HG02981 (cell line): ENCODE measurements at regions not wholly inside any gene's neighbourhood (a gene's known extent, or its start where the extent isn't known, plus 50 kb on each side); places are given as distances from the start of the nearest gene placed in this dataset.
"Not testable (repeated sequence)": the region's sequence is repeated elsewhere in the genome, so short reads cannot be mapped to it uniquely, and the experiment has no call there.

Experiments used
- ATAC-seq: cut with Tn5 transposase; IDR thresholded peaks from one replicate; pipeline ENCODE4 v1.9.1; 2021; ENCODE audit warnings: mild to moderate bottlenecking, moderate library complexity; ENCODE audit not compliant: unreplicated experiment

- not testable (repeated sequence) for ATAC-seq
These were observed 116.5 kb upstream of the PLGLB2 start for GRCh38 chr2:87631402-87631801.

GRCh38 chr2:87633287-87633963 lies 114.5 kb upstream of the PLGLB2 start:
- not testable (repeated sequence) for ATAC-seq

GRCh38 chr2:87634106-87634505 lies 113.8 kb upstream of the PLGLB2 start:
- not testable (repeated sequence) for ATAC-seq

- ATAC-seq = not testable (repeated sequence)
These were observed 112.8 kb upstream of the PLGLB2 start for GRCh38 chr2:87634971-87635650.

GRCh38 chr2:87636246-87636645 lies 111.6 kb upstream of the PLGLB2 start:
- ATAC-seq = not testable (repeated sequence)

GRCh38 chr2:87636735-87637134 lies 111.2 kb upstream of the PLGLB2 start:
- not testable (repeated sequence) for ATAC-seq

GRCh38 chr2:87637249-87637990 lies 110.5 kb upstream of the PLGLB2 start:
- not testable (repeated sequence) for ATAC-seq

GRCh38 chr2:87638114-87638807 lies 109.6 kb upstream of the PLGLB2 start:
- not testable (repeated sequence) for ATAC-seq

GRCh38 chr2:87638872-87639271 lies 109.0 kb upstream of the PLGLB2 start:
- not testable (repeated sequence) for ATAC-seq

- ATAC-seq = not testable (repeated sequence)
These were observed 108.0 kb upstream of the PLGLB2 start for GRCh38 chr2:87639801-87640440.

- ATAC-seq = not testable (repeated sequence)
These were observed 106.8 kb upstream of the PLGLB2 start for GRCh38 chr2:87640961-87641563.

- not testable (repeated sequence) for ATAC-seq
These were observed 104.7 kb upstream of the PLGLB2 start for GRCh38 chr2:87643165-87643564.

- not testable (repeated sequence) for ATAC-seq
These were observed 100.0 kb upstream of the PLGLB2 start for GRCh38 chr2:87647737-87648498.

- ATAC-seq = not testable (repeated sequence)
These were observed 99.1 kb upstream of the PLGLB2 start for GRCh38 chr2:87648815-87649214.

GRCh38 chr2:87649871-87650270 lies 98.0 kb upstream of the PLGLB2 start:
- ATAC-seq = not testable (repeated sequence)

- not testable (repeated sequence) for ATAC-seq
These were observed 97.0 kb upstream of the PLGLB2 start for GRCh38 chr2:87650837-87651236.

GRCh38 chr2:87651589-87651988 lies 96.3 kb upstream of the PLGLB2 start:
- ATAC-seq = not testable (repeated sequence)

- ATAC-seq = not testable (repeated sequence)
These were observed 94.5 kb upstream of the PLGLB2 start for GRCh38 chr2:87653373-87653772.

- not testable (repeated sequence) for ATAC-seq
These were observed 93.6 kb upstream of the PLGLB2 start for GRCh38 chr2:87654136-87654814.
